Peyer's patch (tissue), 4 donors: ENCODE measurements at regions not wholly inside any gene's neighbourhood (a gene's known extent, or its start where the extent isn't known, plus 50 kb on each side); places are given as distances from the start of the nearest gene placed in this dataset.
A peak's percentile ranks its signal among the peaks of the same experiment; 100 is the strongest.

Experiments
- DNase-seq, 3 donors: peaks; one replicate each; pipeline ENCODE4 v3.0.0-alpha.2; 2017 to 2019
- H3K27ac ChIP-seq, 4 donors: fragments of 200-600 bp; sonication (generic); one replicate each; pipeline ENCODE4 v1.5.1; 2016 to 2019
- H3K27me3 ChIP-seq, 2 donors: fragments of 200-600 bp; sonication (generic); one replicate each; pipeline ENCODE4 v1.5.1; 2019
- H3K36me3 ChIP-seq, 3 donors: fragments of 200-600 bp; sonication (generic); one replicate each; pipeline ENCODE4 v1.5.1; 2016 to 2019
- H3K4me1 ChIP-seq, 4 donors: fragments of 200-600 bp; sonication (generic); one replicate each; pipeline ENCODE4 v1.5.1; 2016 to 2019
- H3K4me3 ChIP-seq, 4 donors: fragments of 200-600 bp; sonication (generic); 1 replicate in 3 of 4; 2 replicates in 1 of 4; pipeline ENCODE4 v1.5.1; 2016 to 2019; ENCODE audit warnings: mild to moderate bottlenecking in 1 of 4
- H3K9me3 ChIP-seq, 4 donors: fragments of 200-600 bp; sonication (generic); one replicate each; pipeline ENCODE4 v1.5.1; 2016 to 2019; ENCODE audit warnings: mild to moderate bottlenecking in 1 of 4
- POLR2A ChIP-seq, 2 donors: fragments of 450-650 bp; IDR thresholded peaks; one replicate each; pipeline ENCODE4 v1.5.1; 2017; ENCODE audit warnings: antibody characterized with exemption in 2 of 2, mild to moderate bottlenecking in 2 of 2, moderate library complexity in 2 of 2
- TF ChIP-seq, protein P1 (sequence below), 6 experiments: fragments of 450-650 bp in 4 of 6; fragments of 200-600 bp in 2 of 6; sonication (generic) in 1 of 6; IDR thresholded peaks; one replicate each; pipeline ENCODE4 v1.5.1; 2017 to 2019; ENCODE audit warnings: antibody characterized with exemption in 6 of 6, mild to moderate bottlenecking in 3 of 6, moderate library complexity in 1 of 6

DNA sequence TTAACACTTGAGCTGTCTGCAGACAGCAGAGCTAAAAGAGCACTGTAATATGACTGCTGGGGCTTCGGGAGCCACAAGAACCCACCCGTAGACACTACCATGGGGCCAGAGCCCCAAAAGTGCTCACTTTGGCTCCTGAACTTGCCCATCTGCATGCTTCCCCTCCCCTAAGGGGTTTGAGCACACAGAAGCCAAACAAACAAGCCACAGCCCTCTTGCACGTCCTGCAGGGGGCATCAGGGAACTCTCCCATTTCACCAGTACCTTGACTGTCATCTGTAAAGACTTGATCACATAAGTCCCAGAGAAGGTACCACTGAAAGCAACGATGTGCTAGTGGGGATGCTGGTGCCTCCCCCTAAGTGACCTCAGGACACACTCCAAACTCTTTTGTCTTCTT, 681.8 kb downstream of the SEMA5A start:
- Histone ChIP-seq H3K27ac (no peak overlapping the region), H3K27me3 (no peaks in the 10 kb centered on the region), H3K9me3 (no peaks in the 10 kb centered on the region), H3K4me3 (no peak overlapping the region), H3K36me3 (no peaks in the 10 kb centered on the region), H3K4me1 (no peaks in the 10 kb centered on the region)
- no peak for TF ChIP-seq POLR2A (IDR thresholded peaks at IDR 0.05)
- TF ChIP-seq, protein P1, sequence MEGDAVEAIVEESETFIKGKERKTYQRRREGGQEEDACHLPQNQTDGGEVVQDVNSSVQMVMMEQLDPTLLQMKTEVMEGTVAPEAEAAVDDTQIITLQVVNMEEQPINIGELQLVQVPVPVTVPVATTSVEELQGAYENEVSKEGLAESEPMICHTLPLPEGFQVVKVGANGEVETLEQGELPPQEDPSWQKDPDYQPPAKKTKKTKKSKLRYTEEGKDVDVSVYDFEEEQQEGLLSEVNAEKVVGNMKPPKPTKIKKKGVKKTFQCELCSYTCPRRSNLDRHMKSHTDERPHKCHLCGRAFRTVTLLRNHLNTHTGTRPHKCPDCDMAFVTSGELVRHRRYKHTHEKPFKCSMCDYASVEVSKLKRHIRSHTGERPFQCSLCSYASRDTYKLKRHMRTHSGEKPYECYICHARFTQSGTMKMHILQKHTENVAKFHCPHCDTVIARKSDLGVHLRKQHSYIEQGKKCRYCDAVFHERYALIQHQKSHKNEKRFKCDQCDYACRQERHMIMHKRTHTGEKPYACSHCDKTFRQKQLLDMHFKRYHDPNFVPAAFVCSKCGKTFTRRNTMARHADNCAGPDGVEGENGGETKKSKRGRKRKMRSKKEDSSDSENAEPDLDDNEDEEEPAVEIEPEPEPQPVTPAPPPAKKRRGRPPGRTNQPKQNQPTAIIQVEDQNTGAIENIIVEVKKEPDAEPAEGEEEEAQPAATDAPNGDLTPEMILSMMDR (IDR thresholded peaks at IDR 0.05) = peak in 4 of 6 experiments; percentile 5 to 46 (median 46)
- no peak for DNase-seq

DNA sequence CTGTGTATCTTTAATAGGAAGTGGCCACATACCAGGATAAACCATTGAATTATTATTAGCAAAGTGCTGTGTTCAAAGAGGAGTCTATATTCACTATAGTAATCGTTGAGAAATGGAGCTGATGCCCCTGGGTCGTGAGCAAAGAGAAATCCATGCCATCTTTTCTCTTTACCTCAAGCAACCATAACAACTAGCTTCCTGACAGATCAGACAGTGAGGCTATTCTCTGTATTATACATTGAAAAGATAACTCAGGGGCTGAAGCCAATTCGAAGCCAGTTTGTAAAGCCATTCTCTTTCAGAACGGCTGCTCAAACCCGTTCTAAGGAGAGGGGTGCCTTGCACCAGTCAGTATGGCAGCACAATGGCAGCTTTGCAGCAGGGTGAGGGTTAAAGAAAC, 680.6 kb downstream of the SEMA5A start:
- H3K9me3 ChIP-seq = no peaks in the 10 kb centered on the region

DNA sequence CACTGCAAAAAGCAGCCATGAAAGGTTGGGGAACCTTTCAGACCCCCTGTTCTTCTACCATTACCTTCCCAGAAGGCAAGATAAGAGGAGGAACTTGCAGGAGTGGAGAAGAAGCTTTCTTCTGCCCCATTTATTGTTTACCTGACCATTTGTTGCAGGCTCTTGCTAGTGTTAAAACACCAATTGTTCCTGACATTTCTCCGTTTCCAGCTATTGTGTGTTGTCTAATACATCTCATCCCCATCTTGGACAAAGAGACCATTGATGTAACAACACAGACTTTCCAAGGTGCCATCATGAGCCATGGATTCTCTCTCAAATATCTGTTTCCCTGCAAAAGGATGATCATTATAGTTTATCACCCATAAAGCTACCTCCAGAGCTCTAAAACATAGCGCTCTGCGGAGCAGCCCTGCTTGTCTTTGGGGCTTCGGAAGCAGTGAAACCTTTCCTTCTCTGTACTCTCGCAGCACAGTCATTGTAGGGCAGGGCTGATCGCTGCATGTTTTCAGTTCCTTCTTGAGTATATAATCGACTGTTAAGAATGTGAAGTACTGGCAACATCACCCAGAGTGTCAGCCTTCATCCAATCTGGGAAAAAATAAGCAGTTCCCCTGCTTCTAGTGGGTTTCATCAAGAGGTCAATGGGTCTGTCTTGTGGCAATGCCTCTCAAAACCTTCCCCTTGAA, 680.0 kb downstream of the SEMA5A start:
- H3K4me1 ChIP-seq = no peaks in the 10 kb centered on the region
- H3K36me3 ChIP-seq = no peaks in the 10 kb centered on the region
- no peak overlapping the region for H3K27ac ChIP-seq
- no peaks in the 10 kb centered on the region for H3K27me3 ChIP-seq
- TF ChIP-seq, protein P1 (IDR thresholded peaks at IDR 0.05) = no peak
- TF ChIP-seq POLR2A (IDR thresholded peaks at IDR 0.05) = no peak
- no peak for DNase-seq
- H3K9me3 ChIP-seq = no peaks in the 10 kb centered on the region
- no peak overlapping the region for H3K4me3 ChIP-seq

More for the DNA sequence above, 680.6 kb downstream of the SEMA5A start:
- no peaks in the 10 kb centered on the region for H3K36me3 ChIP-seq
- no peak overlapping the region for H3K27ac ChIP-seq
- H3K4me1 ChIP-seq = no peaks in the 10 kb centered on the region
- no peaks in the 10 kb centered on the region for H3K27me3 ChIP-seq
- TF ChIP-seq POLR2A (IDR thresholded peaks at IDR 0.05) = no peak
- TF ChIP-seq, protein P1 (IDR thresholded peaks at IDR 0.05) = no peak
- DNase-seq = no peak
- H3K4me3 ChIP-seq = no peak overlapping the region

DNA sequence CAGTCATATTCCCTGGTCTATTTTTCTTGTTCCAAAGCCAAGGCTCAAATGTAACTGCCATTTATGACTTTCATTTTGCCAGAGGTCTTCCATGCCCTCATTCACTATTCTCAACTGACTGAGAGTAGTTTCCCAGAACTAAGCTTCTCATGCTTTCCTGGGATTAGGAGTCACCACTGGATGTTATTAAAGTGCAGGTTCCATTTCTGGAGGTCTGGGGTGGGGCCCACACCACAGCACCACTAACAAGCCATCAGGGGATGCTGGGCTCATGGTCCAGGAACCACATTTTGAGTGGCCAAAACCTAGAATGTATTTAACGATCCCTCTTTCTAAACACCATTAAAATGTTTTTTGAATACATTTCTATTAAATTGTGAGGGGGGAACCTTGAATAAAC, 677.6 kb downstream of the SEMA5A start:
- no peak for TF ChIP-seq POLR2A (IDR thresholded peaks at IDR 0.05)
- TF ChIP-seq, protein P1 (IDR thresholded peaks at IDR 0.05) = no peak
- H3K4me1 ChIP-seq = no peaks in the 10 kb centered on the region

DNA sequence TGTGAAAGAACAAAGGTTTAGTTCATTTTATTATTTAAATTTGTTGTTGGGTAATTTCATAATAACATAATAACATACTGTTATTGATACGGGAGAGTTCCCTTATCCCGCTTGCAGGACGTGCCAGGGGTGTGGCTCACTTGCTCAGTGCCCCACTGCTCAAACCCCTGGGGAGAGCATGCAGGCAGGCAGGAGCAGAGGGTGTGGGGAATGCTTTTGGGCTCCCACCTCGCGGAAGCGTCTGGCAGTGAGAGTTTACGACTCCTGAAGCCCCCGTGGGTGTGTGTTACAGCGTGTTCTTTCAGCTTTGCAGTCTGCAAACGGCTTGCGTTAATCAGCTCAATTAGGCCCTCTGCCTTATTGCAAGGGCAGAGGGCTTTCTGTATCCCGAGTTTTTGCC, 675.9 kb downstream of the SEMA5A start:
- no peaks in the 10 kb centered on the region for H3K27me3 ChIP-seq
- no peak for DNase-seq
- no peaks in the 10 kb centered on the region for H3K4me1 ChIP-seq
- TF ChIP-seq POLR2A (IDR thresholded peaks at IDR 0.05) = no peak
- TF ChIP-seq, protein P1 (IDR thresholded peaks at IDR 0.05) = no peak
- no peaks in the 10 kb centered on the region for H3K9me3 ChIP-seq
- no peaks in the 10 kb centered on the region for H3K36me3 ChIP-seq
- H3K27ac ChIP-seq = no peak overlapping the region
- no peak overlapping the region for H3K4me3 ChIP-seq

More for the DNA sequence above, 677.6 kb downstream of the SEMA5A start:
- no peak for DNase-seq
- H3K36me3 ChIP-seq = no peaks in the 10 kb centered on the region
- H3K4me3 ChIP-seq = no peak overlapping the region
- H3K27ac ChIP-seq = no peak overlapping the region
- H3K9me3 ChIP-seq = no peaks in the 10 kb centered on the region
- H3K27me3 ChIP-seq = no peaks in the 10 kb centered on the region
